GM12865 (cell line): ENCODE measurements at regions not wholly inside any gene's neighbourhood (a gene's known extent, or its start where the extent isn't known, plus 50 kb on each side); places are given as distances from the start of the nearest gene placed in this dataset.

Source experiments
- DNase-seq: peaks from one replicate; pipeline ENCODE4 v3.0.0; 2010; ENCODE audit warnings: low read depth
- H3K4me3 ChIP-seq: 2 replicates; pipeline ENCODE4 v1.5.1; 2011; ENCODE audit warnings: mild to moderate bottlenecking, low read depth, low read length, control low read depth
- CTCF ChIP-seq: IDR thresholded peaks from 2 replicates; pipeline ENCODE4 v1.5.1; 2011; ENCODE audit warnings: low read length, control low read depth, low read depth, inconsistent platforms; ENCODE audit not compliant: insufficient read depth; ENCODE audit errors: missing control alignments

- no peak for TF ChIP-seq CTCF
- no peak overlapping the region for H3K4me3 ChIP-seq
- no peak for DNase-seq
These were observed 357.4 kb upstream of the ATP11B start for GRCh38 chr3:182435860-182436259.

GRCh38 chr3:182436547-182436946, 356.8 kb upstream of the ATP11B start:
- TF ChIP-seq CTCF: no peak
- DNase-seq: no peak
- no peak overlapping the region for H3K4me3 ChIP-seq

DNA sequence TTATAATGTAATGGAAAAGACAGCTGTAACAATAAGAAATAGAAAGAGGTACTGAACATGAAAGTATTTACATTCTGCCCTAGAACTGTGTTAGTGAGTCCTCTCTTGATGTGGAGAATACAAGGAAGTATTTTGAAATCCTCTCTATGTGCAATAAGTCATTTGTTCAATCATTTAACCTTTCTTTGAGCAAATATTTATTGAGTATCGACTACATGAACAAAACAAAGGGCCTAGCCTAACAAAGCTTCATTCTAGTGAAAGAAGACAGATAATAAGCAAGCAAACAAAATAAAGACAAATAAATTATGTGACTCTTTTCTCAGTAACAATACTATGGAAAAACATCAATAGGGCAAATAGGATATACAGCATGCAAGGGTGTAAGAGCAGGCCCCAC, 354.9 kb upstream of the ATP11B start:
- no peak for TF ChIP-seq CTCF
- no peak for DNase-seq

GRCh38 chr3:182440101-182440500, 353.2 kb upstream of the ATP11B start:
- DNase-seq: no peak
- TF ChIP-seq CTCF: no peak

More for the DNA sequence above, 354.9 kb upstream of the ATP11B start:
- H3K4me3 ChIP-seq: no peak overlapping the region

GRCh38 chr3:182445576-182445975, 347.7 kb upstream of the ATP11B start:
- no peak overlapping the region for H3K4me3 ChIP-seq
- no peak for DNase-seq
- no peak for TF ChIP-seq CTCF

More at GRCh38 chr3:182440101-182440500, 353.2 kb upstream of the ATP11B start:
- no peak overlapping the region for H3K4me3 ChIP-seq

DNA sequence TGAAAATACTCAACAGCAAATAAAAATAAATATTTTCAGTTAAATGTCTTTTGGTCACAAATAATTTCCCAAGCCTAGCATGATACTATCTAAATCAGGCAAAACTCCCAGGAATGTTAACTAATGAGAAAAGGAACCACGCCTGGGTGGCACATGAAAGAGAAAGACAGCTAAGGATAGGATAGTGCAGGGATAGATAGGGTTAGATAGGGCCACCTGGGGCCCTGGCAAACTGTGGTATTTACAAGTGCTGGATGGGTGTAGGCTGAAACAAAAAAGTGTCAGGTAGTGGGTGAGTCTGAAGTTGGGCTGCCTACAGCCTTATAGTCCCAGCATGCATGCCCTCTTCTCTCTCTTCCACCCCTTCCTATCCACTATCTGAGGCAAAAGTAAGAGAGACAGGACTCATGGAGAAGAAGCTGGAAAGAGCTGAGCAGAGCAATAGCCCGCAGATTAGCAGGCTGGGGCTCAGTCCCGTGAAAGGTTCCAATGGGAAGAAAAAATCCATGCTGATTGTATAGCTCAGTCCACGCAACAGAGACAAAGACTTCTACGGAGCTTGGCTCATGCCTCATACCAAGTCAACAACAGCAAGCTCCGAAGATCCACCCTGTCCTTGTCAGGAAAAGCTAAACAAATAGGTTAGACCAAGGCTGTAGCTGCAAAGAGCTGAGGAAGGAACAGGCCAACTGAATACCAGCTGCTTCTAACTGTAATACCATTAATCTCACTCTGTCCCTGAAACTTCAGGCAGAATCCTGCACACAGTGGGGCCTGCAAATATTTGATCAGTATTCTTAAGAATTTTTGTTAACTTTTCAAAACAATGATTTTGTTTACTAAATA, 342.1 kb upstream of the ATP11B start:
- TF ChIP-seq CTCF: no peak
- no peak overlapping the region for H3K4me3 ChIP-seq
- no peak for DNase-seq

- no peak for TF ChIP-seq CTCF
- no peak for DNase-seq
- no peak overlapping the region for H3K4me3 ChIP-seq
These were observed 341.4 kb upstream of the ATP11B start for GRCh38 chr3:182451871-182452270.
